ENCODE measurements at regions not wholly inside any gene's neighbourhood (a gene's known extent, or its start where the extent isn't known, plus 50 kb on each side); places are given as distances from the start of the nearest gene placed in this dataset.
"Not testable (repeated sequence)": the region's sequence is repeated elsewhere in the genome, so short reads cannot be mapped to it uniquely, and the experiment has no call there.

- no peak for TF ChIP-seq CTCF (conservative IDR thresholded peaks at IDR 0.05; ENCODE audit: low read depth, low read length)
- TF ChIP-seq EZH2 (IDR thresholded peaks at IDR 0.05; ENCODE audit: borderline replicate concordance, low read depth, low read length, poor library complexity, severe bottlenecking): no peak
- intact Hi-C loops (cut with micrococcal nuclease; ENCODE audit: unreplicated experiment): loop anchor here (5.0 kb wide), 2 partner anchors 229 to 319 kb away; no protein-coding TSS in a partner anchor
- Histone ChIP-seq H3K4me1 (ENCODE audit: insufficient read depth, low read length, poor library complexity, severe bottlenecking) (no peaks in the 10 kb centered on the region), H3K9me3 (ENCODE audit: low read depth, low read length, poor library complexity, severe bottlenecking) (no peaks in the 10 kb centered on the region), H3K36me3 (ENCODE audit: insufficient read depth, low read length, poor library complexity, severe bottlenecking) (no peaks in the 10 kb centered on the region), H3K27me3 (replicated peaks; ENCODE audit: insufficient read depth, low read depth, low read length, poor library complexity) (peaks cover 5% of the 10 kb centered on the region), H3K4me3 (ENCODE audit: low read depth, low read length, poor library complexity, severe bottlenecking) (no peak overlapping the region), H3K27ac (ENCODE audit: low read depth, low read length, poor library complexity, severe bottlenecking) (no peak overlapping the region)
- BruUV-seq (replicated peaks): no TSS peak
- ChIA-PET CTCF (no interaction called here), POLR2A (ENCODE audit: low non-redundant PET) (no interaction called here)
- DNase-seq (ENCODE audit: low spot score): peak; percentile 9
These were observed 320.5 kb upstream of the NCKAP5 start for GRCh38 chr2:133888621-133889219.

- Histone ChIP-seq H3K4me3 (ENCODE audit: low read depth, low read length, poor library complexity, severe bottlenecking) (no peak overlapping the region), H3K9me3 (ENCODE audit: low read depth, low read length, poor library complexity, severe bottlenecking) (no peaks in the 10 kb centered on the region), H3K27ac (ENCODE audit: low read depth, low read length, poor library complexity, severe bottlenecking) (no peak overlapping the region), H3K36me3 (ENCODE audit: insufficient read depth, low read length, poor library complexity, severe bottlenecking) (no peaks in the 10 kb centered on the region), H3K4me1 (ENCODE audit: insufficient read depth, low read length, poor library complexity, severe bottlenecking) (no peaks in the 10 kb centered on the region), H3K27me3 (replicated peaks; ENCODE audit: insufficient read depth, low read depth, low read length, poor library complexity) (peaks cover 5% of the 10 kb centered on the region)
- ChIA-PET POLR2A (ENCODE audit: low non-redundant PET) (no interaction called here), CTCF (no interaction called here)
- BruUV-seq (replicated peaks): no TSS peak
- DNase-seq (ENCODE audit: low spot score): no peak
- TF ChIP-seq CTCF (conservative IDR thresholded peaks at IDR 0.05; ENCODE audit: low read depth, low read length) (no peak), EZH2 (IDR thresholded peaks at IDR 0.05; ENCODE audit: borderline replicate concordance, low read depth, low read length, poor library complexity, severe bottlenecking) (no peak)
- intact Hi-C loops (cut with micrococcal nuclease; ENCODE audit: unreplicated experiment): no loop called here
These were observed 324.2 kb upstream of the NCKAP5 start for GRCh38 chr2:133892352-133892913.

GRCh38 chr2:133894429-133894828 is 326.2 kb upstream of the NCKAP5 start:
- Histone ChIP-seq H3K27ac (ENCODE audit: low read depth, low read length, poor library complexity, severe bottlenecking) (no peak overlapping the region), H3K36me3 (ENCODE audit: insufficient read depth, low read length, poor library complexity, severe bottlenecking) (no peaks in the 10 kb centered on the region), H3K27me3 (replicated peaks; ENCODE audit: insufficient read depth, low read depth, low read length, poor library complexity) (peaks cover 5% of the 10 kb centered on the region), H3K9me3 (ENCODE audit: low read depth, low read length, poor library complexity, severe bottlenecking) (no peaks in the 10 kb centered on the region), H3K4me1 (ENCODE audit: insufficient read depth, low read length, poor library complexity, severe bottlenecking) (no peaks in the 10 kb centered on the region), H3K4me3 (ENCODE audit: low read depth, low read length, poor library complexity, severe bottlenecking) (no peak overlapping the region)
- TF ChIP-seq CTCF (conservative IDR thresholded peaks at IDR 0.05; ENCODE audit: low read depth, low read length): no peak
- no peak for TF ChIP-seq EZH2 (IDR thresholded peaks at IDR 0.05; ENCODE audit: borderline replicate concordance, low read depth, low read length, poor library complexity, severe bottlenecking)
- POLR2A ChIA-PET (ENCODE audit: low non-redundant PET): no interaction called here
- intact Hi-C loops (cut with micrococcal nuclease; ENCODE audit: unreplicated experiment): no loop called here
- no peak for DNase-seq (ENCODE audit: low spot score)
- CTCF ChIA-PET: no interaction called here
- BruUV-seq (replicated peaks): no TSS peak

GRCh38 chr2:133897838-133898237 is 329.6 kb upstream of the NCKAP5 start:
- H3K9me3 ChIP-seq (ENCODE audit: low read depth, low read length, poor library complexity, severe bottlenecking); H3K4me3 ChIP-seq (ENCODE audit: low read depth, low read length, poor library complexity, severe bottlenecking); CTCF ChIA-PET; H3K27me3 ChIP-seq (replicated peaks; ENCODE audit: insufficient read depth, low read depth, low read length, poor library complexity); BruUV-seq (replicated peaks); POLR2A ChIA-PET (ENCODE audit: low non-redundant PET); DNase-seq (ENCODE audit: low spot score); H3K4me1 ChIP-seq (ENCODE audit: insufficient read depth, low read length, poor library complexity, severe bottlenecking); H3K27ac ChIP-seq (ENCODE audit: low read depth, low read length, poor library complexity, severe bottlenecking); H3K36me3 ChIP-seq (ENCODE audit: insufficient read depth, low read length, poor library complexity, severe bottlenecking); intact Hi-C loops (cut with micrococcal nuclease; ENCODE audit: unreplicated experiment): not testable (repeated sequence)

Measured in A673 (cell line).